ENCODE measurements at regions not wholly inside any gene's neighbourhood (a gene's known extent, or its start where the extent isn't known, plus 50 kb on each side); places are given as distances from the start of the nearest gene placed in this dataset.

DNA sequence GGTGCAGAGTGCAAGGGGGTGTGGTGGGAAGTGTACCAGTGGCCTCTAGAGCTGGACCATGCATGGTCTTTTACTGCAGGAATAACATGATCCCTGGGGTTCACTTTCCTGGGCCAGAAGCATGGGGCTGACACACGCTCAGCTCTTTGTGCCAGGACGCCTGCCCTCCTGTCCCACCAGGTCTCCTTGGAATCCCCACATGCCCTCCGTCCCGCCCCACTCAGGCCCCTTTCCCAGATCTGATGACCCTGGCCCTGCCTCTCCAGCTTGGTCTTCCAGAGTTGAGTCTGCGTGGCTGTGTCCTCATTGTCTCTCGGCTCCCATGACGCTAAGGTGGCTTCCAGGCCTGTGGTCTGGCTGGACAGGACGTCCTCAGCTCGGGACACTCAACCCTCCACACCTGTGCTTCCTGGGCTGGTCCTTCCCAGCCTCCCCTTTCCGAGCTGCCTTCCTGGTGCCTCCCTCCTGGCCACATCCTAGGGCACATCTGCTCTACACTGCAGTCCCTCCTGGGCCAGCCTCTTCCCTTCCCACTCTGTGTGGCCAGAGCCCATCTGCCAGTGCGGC lies 249.5 kb upstream of the SHH start:
- TF ChIP-seq, protein P1, sequence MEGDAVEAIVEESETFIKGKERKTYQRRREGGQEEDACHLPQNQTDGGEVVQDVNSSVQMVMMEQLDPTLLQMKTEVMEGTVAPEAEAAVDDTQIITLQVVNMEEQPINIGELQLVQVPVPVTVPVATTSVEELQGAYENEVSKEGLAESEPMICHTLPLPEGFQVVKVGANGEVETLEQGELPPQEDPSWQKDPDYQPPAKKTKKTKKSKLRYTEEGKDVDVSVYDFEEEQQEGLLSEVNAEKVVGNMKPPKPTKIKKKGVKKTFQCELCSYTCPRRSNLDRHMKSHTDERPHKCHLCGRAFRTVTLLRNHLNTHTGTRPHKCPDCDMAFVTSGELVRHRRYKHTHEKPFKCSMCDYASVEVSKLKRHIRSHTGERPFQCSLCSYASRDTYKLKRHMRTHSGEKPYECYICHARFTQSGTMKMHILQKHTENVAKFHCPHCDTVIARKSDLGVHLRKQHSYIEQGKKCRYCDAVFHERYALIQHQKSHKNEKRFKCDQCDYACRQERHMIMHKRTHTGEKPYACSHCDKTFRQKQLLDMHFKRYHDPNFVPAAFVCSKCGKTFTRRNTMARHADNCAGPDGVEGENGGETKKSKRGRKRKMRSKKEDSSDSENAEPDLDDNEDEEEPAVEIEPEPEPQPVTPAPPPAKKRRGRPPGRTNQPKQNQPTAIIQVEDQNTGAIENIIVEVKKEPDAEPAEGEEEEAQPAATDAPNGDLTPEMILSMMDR (conservative IDR thresholded peaks at IDR 0.05; ENCODE audit: control insufficient read depth, insufficient read depth, low read depth, low read length), result no peak
- no peak for DNase-seq (ENCODE audit: low read depth)
- H3K4me3 ChIP-seq (ENCODE audit: control insufficient read depth, low read depth, low read length), result no peak overlapping the region

DNA sequence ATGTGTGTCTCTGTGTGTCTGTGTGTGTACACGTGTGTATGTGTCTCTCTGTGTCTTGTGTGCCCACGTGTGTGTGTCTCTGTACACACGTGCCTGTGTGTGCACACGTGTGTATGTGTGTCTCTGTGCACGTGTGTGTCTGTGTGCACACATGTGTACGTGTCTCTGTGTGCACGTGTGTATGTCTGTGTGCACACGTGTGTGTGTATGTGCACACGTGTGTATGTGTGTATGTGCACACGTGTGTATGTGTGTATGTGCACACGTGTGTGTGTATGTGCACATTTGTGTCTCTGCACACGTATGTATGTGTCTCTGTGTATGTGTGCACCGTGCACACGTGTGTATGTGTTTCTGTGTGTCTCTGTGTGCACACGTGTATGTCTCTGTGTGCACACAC lies 248.7 kb upstream of the SHH start:
- no peak for DNase-seq (ENCODE audit: low read depth)
- no peak overlapping the region for H3K4me3 ChIP-seq (ENCODE audit: control insufficient read depth, low read depth, low read length)
- TF ChIP-seq, protein P1 (conservative IDR thresholded peaks at IDR 0.05; ENCODE audit: control insufficient read depth, insufficient read depth, low read depth, low read length), result no peak

DNA sequence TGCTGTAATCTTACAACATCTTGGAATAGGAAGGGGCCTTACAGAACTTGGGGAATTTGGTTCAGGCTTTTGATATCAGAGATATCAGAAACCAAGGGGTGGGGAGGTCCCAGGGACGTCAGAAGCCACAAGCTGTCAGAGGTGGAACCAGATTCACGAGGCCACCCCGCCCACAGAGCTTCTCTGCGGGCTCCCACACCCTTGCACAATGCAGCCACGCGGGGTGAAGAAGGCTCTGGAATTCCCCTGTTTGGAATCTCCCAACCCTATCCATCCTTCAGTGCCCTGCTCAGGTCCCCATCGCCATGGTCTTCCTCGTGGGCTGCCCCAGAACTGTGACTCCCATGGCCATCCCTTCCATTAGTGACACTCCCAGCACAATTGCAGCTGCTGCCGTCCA lies 247.1 kb upstream of the SHH start:
- no peak overlapping the region for H3K4me3 ChIP-seq (ENCODE audit: control insufficient read depth, low read depth, low read length)
- DNase-seq (ENCODE audit: low read depth), result no peak
- TF ChIP-seq, protein P1 (conservative IDR thresholded peaks at IDR 0.05; ENCODE audit: control insufficient read depth, insufficient read depth, low read depth, low read length), result no peak

DNA sequence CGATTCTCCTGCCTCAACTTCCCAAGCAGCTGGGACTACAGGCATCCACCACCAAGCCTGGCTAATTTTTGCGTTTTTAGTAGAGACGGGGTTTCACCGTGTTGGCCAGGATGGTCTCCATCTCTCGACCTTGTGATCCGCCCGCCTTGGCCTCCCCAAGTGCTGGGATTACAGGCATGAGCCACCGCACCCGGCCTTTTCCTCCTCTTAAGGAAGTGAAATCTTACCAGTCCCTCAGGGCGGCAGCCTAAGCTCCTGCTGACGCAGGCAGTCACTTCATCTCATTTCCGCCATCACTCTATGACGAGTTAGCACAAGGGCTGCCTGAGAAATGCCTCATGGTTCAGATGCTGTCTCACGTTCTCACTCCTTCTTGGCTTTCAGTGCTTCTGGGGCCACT lies 246.0 kb upstream of the SHH start:
- no peak overlapping the region for H3K4me3 ChIP-seq (ENCODE audit: control insufficient read depth, low read depth, low read length)
- DNase-seq (ENCODE audit: low read depth), result no peak
- TF ChIP-seq, protein P1 (conservative IDR thresholded peaks at IDR 0.05; ENCODE audit: control insufficient read depth, insufficient read depth, low read depth, low read length), result no peak

DNA sequence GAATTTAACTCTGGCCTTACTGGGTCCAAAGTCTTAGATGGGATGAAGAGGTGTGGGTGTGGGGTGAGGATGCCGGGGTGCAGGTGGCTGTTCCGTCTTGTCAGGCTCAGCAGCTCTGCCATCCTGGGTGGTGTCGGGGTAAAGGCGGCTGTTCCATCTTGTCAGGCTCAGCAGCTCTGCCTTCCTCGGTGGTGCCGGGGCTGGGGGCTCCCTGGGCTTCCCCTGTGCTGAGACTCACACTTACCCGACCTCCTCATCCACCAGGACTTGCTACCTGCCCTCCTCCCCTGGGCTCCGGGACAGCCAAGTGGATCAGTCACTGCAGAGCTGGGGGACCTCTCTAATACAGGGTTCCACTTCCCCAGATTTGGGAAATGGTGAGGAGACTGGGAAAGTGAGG lies 244.3 kb upstream of the SHH start:
- no peak overlapping the region for H3K4me3 ChIP-seq (ENCODE audit: control insufficient read depth, low read depth, low read length)
- TF ChIP-seq, protein P1 (conservative IDR thresholded peaks at IDR 0.05; ENCODE audit: control insufficient read depth, insufficient read depth, low read depth, low read length), result no peak
- no peak for DNase-seq (ENCODE audit: low read depth)

DNA sequence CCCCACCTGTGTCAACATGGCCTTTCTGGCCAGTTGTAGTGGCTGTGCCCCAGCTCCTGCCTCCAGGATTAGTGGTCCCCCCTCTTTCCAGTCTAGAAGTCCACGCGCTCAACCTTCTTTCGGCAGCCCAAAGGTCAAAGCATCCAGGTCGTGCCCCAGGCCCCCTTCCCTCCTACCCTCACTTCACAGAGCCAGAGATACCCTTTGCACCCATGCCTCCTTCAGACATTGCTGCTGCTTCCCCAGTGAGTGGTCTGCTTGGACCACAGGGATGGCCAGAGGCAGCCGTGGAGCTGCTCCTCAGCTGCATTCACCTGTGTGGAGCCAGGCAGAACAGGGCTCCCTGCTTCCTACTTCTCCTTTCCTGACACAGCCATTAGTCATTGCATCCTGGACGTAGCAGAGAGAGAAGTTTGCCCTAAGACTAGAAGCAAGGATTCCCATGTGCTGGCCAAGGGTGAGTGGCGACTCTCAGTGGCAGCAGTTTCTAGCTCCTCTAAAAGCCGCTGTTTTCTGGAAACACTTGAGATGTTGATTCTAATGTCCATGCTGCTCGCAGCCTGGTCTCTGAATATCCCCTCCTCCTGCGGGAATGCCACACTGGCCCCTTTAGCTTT lies 243.1 kb upstream of the SHH start:
- no peak overlapping the region for H3K4me3 ChIP-seq (ENCODE audit: control insufficient read depth, low read depth, low read length)
- no peak for DNase-seq (ENCODE audit: low read depth)
- TF ChIP-seq, protein P1 (conservative IDR thresholded peaks at IDR 0.05; ENCODE audit: control insufficient read depth, insufficient read depth, low read depth, low read length), result no peak
